Erythroblast (primary cell): ENCODE measurements at regions not wholly inside any gene's neighbourhood (a gene's known extent, or its start where the extent isn't known, plus 50 kb on each side); places are given as distances from the start of the nearest gene placed in this dataset.

Experiments
- GATA1 ChIP-seq: IDR thresholded peaks from 2 replicates; pipeline ENCODE4 v1.6.1; 2011; ENCODE audit warnings: low read depth, mild to moderate bottlenecking, control low read depth, low read length, moderate library complexity
- POLR2A ChIP-seq: IDR thresholded peaks from 2 replicates; pipeline ENCODE4 v1.6.1; 2011; ENCODE audit warnings: mild to moderate bottlenecking, low read length

DNA sequence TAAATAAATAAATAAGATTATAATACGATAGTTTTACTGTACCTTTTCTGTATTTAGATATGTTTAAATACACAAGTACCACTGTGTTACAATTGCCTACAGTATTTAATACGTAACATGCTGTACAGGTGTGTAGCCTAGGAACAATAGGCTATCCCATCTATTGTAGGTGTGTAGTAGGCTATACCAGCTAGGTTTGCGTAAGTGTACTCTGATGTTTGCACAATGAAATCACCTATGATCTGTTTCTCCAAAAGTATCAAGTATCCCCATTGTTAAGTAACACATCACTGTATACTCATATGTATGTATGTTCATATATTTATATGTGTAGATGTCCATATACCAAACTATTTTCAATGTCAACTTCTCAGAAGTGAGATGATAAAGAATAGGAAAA lies 118.2 kb upstream of the RND3 start:
- no peak for TF ChIP-seq POLR2A
- TF ChIP-seq GATA1, result no peak
